IPS-11a (cell line): ENCODE measurements at regions not wholly inside any gene's neighbourhood (a gene's known extent, or its start where the extent isn't known, plus 50 kb on each side); places are given as distances from the start of the nearest gene placed in this dataset.

Experiments
- H3K4me3 ChIP-seq: one replicate; pipeline ENCODE4 v1.5.1; 2013; ENCODE audit warnings: low read depth, low read length, control low read depth

GRCh38 chr9:95822583-95823431, 52.7 kb upstream of the ERCC6L2 start:
- H3K4me3 ChIP-seq: no peak overlapping the region

- H3K4me3 ChIP-seq: no peak overlapping the region
Observed at GRCh38 chr9:95822015-95822414, 53.5 kb upstream of the ERCC6L2 start.

GRCh38 chr9:95820074-95820473, 55.4 kb upstream of the ERCC6L2 start:
- H3K4me3 ChIP-seq: no peak overlapping the region

GRCh38 chr9:95819636-95820035, 55.9 kb upstream of the ERCC6L2 start:
- no peak overlapping the region for H3K4me3 ChIP-seq

GRCh38 chr9:95817205-95817604, 58.3 kb upstream of the ERCC6L2 start:
- H3K4me3 ChIP-seq: no peak overlapping the region

- H3K4me3 ChIP-seq: no peak overlapping the region
Observed at GRCh38 chr9:95816716-95817115, 58.8 kb upstream of the ERCC6L2 start.

GRCh38 chr9:95815961-95816360, 59.5 kb upstream of the ERCC6L2 start:
- H3K4me3 ChIP-seq: no peak overlapping the region

GRCh38 chr9:95815133-95815532, 60.4 kb upstream of the ERCC6L2 start:
- no peak overlapping the region for H3K4me3 ChIP-seq

- H3K4me3 ChIP-seq: no peak overlapping the region
Observed at GRCh38 chr9:95813923-95814322, 61.6 kb upstream of the ERCC6L2 start.

- H3K4me3 ChIP-seq: no peak overlapping the region
Observed at GRCh38 chr9:95810814-95811213, 64.7 kb upstream of the ERCC6L2 start.

- no peak overlapping the region for H3K4me3 ChIP-seq
Observed at GRCh38 chr9:95810133-95810532, 65.4 kb upstream of the ERCC6L2 start.

GRCh38 chr9:95809686-95810085, 65.8 kb upstream of the ERCC6L2 start:
- H3K4me3 ChIP-seq: no peak overlapping the region

- no peak overlapping the region for H3K4me3 ChIP-seq
Observed at GRCh38 chr9:95808011-95808410, 67.5 kb upstream of the ERCC6L2 start.

- H3K4me3 ChIP-seq: no peak overlapping the region
Observed at GRCh38 chr9:95807326-95807947, 68.1 kb upstream of the ERCC6L2 start.

GRCh38 chr9:95803197-95803596, 72.3 kb upstream of the ERCC6L2 start:
- H3K4me3 ChIP-seq: no peak overlapping the region

- no peak overlapping the region for H3K4me3 ChIP-seq
Observed at GRCh38 chr9:95801797-95802196, 73.7 kb upstream of the ERCC6L2 start.

- H3K4me3 ChIP-seq: no peak overlapping the region
Observed at GRCh38 chr9:95796029-95796428, 79.5 kb upstream of the ERCC6L2 start.

- no peak overlapping the region for H3K4me3 ChIP-seq
Observed at GRCh38 chr9:95793924-95794828, 81.3 kb upstream of the ERCC6L2 start.

GRCh38 chr9:95791695-95792094, 83.8 kb upstream of the ERCC6L2 start:
- no peak overlapping the region for H3K4me3 ChIP-seq

- H3K4me3 ChIP-seq: no peak overlapping the region
Observed at GRCh38 chr9:95791286-95791685, 84.2 kb upstream of the ERCC6L2 start.

GRCh38 chr9:95788521-95788991, 86.9 kb upstream of the ERCC6L2 start:
- no peak overlapping the region for H3K4me3 ChIP-seq
